ENCODE measurements at regions not wholly inside any gene's neighbourhood (a gene's known extent, or its start where the extent isn't known, plus 50 kb on each side); places are given as distances from the start of the nearest gene placed in this dataset.
"Not testable (repeated sequence)": the region's sequence is repeated elsewhere in the genome, so short reads cannot be mapped to it uniquely, and the experiment has no call there.

DNA sequence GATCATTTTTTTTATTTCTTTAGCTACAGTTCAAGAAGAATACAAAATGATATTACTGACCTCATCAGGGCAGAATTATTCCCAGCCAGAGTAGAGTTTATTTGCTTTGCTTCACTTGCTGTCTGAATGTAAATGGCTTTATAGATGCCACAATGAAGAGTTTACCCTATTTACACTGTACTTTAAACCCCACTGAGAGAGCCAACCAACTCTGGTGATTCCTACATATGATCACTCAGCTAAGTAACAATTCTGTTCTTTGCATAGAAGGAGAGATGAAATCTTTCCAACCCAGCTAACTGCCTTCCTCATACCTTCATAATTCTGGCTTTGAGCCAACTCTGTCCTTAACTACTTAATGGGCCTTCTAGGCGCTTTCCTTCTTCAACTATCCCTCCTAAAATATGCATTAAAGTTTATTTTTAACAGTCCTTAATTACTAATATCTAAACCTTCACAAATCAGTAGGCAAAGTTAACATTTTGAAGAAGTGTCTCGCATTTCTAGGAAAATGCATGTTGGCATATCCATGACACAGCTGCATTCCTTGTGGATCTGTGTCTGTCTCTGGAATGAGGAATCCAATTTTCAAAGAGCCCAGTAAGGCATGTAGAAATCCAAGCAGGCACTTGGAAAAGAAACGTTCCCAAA lies 284.8 kb upstream of the GRAMD2B start:
- intact Hi-C loops (cut with DNase I), result no loop called here
- DNase-seq, result no peak

DNA sequence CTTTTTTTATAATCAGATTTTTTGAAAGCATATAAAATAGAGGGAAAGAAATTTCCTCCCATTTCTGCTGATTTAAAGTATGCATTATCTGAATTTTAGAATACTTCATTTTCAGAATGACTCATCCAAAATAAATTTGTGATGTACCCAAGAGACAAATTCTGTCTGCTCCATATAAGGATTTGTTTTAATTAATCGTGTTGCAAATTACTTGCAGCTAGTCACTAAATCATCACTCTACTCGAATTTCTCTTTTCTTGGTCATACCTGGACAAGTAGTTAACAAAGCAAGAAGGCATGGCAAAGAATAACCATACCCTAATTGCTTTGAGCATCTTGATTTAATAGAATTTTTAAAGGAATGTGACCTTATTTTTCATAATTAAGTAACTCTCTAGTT lies 284.1 kb upstream of the GRAMD2B start:
- DNase-seq, result no peak
- intact Hi-C loops (cut with DNase I), result no loop called here

DNA sequence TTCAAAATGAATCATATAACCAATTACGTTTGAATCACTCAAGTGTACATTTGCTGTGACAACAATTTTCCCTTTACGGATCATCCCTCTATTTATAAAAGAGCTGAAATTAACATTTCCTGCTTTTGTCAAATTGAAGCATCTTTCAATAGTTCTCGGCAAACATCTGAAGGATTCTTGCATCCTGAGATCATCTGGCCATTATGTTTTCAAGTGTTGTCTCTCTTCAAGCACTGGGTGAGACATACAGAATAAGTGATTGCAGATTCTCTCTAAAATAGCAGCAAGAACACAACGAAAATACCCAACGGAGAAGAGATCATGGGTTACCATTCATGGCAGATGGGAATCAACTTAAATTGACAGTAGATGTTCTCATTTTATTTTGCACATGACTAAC lies 283.4 kb upstream of the GRAMD2B start:
- intact Hi-C loops (cut with DNase I), result no loop called here
- DNase-seq, result no peak

DNA sequence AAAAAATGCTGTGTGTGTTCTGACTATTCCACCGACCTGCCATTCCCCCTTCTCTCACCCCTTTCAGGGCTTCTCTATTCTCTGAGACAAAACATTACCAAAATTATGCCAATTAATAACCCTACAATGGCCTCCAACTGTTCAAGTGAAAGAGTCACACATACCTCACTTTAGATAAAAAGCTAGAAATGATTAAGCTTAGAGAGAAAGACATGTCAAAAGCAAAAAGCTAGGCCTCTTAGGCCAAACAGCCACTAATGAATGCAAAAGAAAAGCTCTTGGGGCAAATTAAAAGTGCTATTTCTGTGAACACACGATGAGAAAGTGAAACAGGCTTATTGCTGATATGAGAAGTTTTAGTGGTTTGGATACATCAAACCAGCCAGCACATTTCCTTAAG lies 279.6 kb upstream of the GRAMD2B start:
- no peak for DNase-seq
- intact Hi-C loops (cut with DNase I), result no loop called here

DNA sequence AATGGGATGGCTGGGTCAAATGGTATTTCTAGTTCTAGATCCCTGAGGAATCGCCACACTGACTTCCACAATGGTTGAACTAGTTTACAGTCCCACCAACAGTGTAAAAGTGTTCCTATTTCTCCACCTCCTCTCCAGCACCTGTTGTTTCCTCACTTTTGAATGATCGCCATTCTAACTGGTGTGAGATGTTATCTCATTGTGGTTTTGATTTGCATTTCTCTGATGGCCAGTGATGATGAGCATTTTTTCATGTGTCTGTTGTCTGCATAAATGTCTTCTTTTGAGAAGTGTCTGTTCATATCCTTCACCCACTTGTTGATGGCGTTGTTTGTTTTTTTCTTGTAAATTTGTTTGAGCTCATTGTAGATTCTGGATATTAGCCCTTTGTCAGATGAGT lies 272.9 kb upstream of the GRAMD2B start:
- DNase-seq; intact Hi-C loops (cut with DNase I): not testable (repeated sequence)

DNA sequence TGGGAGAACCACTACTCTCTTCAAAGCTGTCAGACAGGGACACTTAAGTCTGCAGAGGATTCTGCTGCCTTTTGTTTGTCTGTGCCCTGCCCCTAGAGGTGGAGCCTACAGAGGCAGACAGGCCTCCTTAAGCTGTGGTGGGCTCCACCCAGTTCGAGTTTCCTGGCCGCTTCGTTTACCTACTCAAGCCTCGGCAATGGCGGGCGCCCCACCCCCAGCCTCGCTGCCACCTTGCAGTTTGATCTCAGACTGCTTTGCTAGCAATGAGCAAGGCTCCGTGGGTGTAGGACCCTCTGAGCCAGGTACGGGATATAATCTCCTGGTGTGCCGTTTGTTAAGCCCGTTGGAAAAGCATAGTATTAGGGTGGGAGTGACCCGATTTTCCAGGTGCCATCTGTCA lies 267.9 kb upstream of the GRAMD2B start:
- intact Hi-C loops (cut with DNase I), result not testable (repeated sequence)

DNA sequence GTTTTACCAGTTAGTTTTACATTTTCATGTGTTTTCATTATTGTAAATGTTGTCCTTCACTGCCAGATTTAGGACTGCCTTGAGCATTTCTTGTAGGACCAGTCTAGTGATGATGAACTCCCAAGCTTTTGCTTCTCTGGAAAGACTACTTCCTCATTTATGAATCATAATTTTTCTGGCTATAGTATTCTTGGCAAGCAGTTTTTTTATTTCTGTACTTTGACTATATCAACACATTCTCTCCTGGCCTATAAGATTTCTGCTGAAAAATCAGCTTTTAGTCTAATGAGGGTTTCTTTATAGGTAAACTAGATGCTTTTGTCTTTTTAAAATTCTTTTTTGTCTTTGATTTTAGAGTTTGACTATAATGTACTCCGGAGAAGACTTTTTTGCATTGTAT lies 256.8 kb upstream of the GRAMD2B start:
- intact Hi-C loops (cut with DNase I), result no loop called here
- no peak for DNase-seq

More for the DNA sequence above, 267.9 kb upstream of the GRAMD2B start:
- peak in 1 of 10 donors; percentile 61 for DNase-seq

DNA sequence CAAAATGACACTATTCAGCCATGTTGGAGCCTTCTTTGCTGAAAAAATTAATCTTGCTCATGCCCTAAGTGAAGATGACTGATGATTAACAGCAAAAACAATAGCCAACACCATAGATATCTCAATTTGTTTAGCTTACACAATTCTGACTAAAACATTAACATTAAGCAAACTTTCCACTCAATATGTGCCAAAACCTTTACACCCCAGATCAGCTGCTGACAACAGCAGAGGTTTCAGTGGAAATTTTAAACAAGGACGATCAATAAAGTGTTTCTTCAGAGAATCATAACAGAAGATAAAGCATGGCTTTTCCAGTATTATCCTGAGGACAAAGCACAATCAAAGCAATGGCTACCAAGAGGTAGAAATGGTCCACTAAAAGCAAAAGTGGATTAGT lies 254.4 kb upstream of the GRAMD2B start:
- no peak for DNase-seq
- intact Hi-C loops (cut with DNase I), result no loop called here

DNA sequence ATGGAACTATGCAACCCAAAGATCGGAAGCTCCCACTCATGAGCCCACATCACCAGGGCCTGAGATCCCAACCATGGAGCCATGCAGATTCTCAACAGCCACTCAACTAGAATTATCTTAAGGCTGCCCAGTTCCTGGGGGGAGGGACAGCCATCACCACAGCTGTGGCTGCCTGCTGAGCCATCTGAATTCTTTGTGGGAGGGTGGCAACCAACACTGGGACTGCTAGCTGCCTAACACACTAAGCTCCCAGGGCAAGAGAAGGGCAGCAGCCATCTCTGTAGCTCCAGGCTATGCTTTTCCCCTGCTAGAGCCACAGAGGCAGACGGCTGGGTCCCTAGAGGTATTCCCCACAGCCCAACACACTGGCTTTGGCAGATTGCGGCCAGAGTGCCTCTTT lies 251.3 kb upstream of the GRAMD2B start:
- intact Hi-C loops (cut with DNase I), result no loop called here
- DNase-seq, result no peak

DNA sequence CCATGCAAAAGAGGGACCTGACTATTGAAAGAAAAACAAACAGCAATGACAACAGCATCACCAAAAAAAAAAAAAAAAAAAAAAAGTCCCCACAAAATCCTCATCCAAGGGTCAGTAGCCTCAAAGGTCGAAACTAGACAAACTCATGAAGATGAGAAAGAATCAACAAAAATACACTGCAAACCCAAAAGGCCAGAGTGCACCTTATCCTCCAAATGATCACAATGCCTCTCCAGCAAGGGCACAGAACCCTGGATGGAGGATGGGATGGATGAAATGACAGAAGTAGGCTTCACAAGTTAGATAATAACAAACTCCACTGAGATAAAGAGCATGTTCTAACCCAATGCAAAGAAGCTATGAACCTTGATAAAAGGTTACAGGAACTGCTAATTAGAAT lies 250.4 kb upstream of the GRAMD2B start:
- intact Hi-C loops (cut with DNase I), result no loop called here
- no peak for DNase-seq

DNA sequence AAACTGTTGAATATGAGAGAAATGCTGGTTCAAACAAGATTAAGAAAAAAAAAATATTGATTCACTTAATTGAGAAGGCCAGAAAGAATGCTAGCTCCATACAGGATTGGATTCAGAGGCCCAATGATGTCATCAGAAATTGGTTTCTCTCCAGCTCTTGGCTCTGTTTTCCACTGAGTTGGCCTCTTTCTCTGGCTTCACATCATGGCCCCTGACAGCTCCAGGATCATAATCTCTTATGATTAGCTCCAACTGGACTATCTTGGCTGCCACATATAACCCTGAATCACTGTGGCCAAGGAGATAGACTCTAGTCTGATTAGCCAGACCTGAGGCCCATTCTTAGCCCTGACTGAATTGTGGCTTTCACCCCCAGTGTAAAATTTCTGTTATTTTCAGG lies 244.7 kb upstream of the GRAMD2B start:
- intact Hi-C loops (cut with DNase I), result no loop called here
- DNase-seq, result no peak

DNA sequence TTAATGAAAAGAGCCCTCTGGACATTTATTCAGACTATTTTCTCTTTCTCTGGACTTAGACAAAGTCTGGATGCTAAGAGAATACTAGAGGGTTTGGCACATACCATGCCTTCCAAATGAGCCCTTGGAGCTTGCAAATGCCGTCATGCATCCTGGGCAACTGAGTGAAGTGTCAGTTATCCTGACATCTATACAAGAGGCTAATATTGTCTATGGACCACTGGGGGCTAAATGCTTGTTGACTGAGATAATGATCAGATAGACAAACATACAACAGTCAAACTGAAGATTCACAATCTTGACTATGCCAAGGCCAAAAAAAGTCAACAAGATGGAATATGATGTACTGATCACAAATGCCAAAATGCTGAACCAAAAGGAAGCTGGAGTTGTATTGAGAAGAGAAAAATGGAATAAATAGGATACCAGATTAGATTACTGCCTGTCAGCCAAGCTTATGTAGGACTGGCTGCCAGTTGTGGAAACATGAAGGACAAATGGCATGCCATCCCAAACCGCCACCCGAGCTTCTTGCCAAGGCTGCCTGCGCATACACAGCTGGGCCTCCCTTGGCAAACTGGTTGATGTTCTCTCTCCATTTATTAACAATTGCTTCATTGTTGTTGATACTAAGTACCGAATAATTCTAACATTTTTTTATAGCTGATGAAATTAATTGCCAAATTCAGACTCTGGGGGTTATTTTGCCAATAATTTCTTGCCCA lies 240.1 kb upstream of the GRAMD2B start:
- peak; percentile 39 to 96 (median 70) for DNase-seq
- intact Hi-C loops (cut with DNase I), result no loop called here

DNA sequence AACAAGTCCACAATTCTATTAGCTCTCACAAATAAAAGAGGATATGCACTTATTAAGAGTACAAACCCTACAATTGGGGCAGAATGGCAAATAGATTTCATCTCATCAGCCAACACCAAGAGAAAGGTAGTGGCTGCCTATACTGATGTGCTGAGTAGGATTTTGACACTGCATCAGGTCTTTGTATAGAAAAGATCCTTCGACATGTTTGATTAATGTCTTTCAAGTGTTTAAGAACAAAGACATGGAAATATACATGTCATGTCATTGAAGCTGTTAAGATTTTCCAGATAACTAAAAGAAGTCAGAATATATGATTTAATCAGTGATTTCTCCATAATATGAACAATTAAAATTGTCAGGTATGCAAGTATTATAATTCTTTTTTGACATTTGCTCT lies 238.7 kb upstream of the GRAMD2B start:
- DNase-seq, result no peak
- intact Hi-C loops (cut with DNase I), result no loop called here

DNA sequence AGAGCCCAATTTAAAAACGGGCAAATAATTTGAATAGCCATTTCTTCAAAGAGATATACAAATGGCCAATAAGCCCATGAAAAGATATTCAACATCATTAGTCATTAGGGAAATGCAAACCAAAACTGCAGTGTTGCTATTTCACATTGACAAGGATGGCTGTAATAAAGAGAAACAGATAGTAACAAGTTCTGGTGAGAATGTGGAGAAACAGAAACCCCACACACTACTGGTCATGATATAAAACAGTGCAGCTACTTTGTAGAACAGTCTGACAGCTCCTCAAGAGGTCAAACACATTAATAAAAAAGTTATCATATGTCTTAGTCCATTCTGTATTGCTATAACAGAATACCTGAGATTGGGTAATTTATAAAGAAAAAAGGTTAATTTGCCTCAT lies 237.0 kb upstream of the GRAMD2B start:
- no peak for DNase-seq
- intact Hi-C loops (cut with DNase I), result no loop called here

DNA sequence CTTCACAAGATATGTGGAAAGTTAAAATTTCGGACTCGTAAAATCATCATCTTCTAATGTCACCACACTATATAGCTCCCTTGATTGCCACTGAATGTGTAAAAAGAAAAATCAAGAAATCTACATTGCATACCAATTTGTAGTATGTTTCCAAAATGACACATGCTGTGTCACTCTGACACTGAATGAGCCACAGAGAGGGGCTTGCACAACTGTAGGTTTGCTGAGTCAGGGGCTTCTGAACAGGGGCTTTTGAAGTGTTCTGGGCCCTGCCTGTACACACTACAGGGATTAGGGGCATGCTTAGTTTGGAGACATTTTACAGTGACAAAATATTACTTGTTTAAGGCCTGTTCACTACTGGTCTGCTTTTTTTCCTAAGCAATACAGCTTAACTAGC lies 234.4 kb upstream of the GRAMD2B start:
- DNase-seq, result no peak
- intact Hi-C loops (cut with DNase I), result no loop called here

DNA sequence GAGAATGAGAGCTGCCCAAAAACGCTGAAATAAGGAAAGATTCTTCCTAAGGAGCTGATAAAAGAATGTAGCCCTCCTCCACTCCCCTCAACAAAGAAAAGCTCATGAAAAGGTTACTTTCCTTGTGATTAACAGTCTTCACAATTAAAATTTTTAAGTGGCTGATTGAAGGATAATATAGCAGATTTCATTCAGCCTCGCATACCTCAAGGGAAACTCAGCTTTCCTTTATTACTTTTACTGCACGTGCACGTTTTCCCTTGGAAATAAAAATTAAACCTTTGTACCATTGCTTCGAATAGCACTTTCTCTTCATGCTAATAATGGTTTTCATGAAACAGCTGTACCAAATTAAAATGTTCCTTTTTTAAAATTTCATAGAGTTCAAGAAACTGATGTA lies 234.0 kb upstream of the GRAMD2B start:
- intact Hi-C loops (cut with DNase I), result no loop called here
- no peak for DNase-seq

DNA sequence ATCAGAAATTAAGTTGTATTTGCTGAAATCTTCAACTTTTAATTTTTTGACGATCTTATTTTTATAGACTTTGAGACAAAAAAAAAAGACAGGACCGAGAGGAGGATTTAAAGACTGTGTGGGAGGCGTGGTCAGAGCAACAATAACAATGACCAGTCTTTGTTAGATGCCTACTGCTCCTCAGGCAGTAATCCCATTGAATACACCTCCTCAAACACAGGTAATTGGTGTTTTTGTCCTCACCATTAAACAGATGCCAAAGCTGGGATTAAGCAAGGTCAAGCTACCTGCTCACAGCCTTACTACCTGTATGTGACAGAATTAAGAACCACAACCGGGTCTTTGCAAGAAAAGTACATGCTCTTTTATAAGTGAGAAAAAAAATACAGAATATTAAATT lies 233.3 kb upstream of the GRAMD2B start:
- intact Hi-C loops (cut with DNase I), result no loop called here
- DNase-seq, result no peak

DNA sequence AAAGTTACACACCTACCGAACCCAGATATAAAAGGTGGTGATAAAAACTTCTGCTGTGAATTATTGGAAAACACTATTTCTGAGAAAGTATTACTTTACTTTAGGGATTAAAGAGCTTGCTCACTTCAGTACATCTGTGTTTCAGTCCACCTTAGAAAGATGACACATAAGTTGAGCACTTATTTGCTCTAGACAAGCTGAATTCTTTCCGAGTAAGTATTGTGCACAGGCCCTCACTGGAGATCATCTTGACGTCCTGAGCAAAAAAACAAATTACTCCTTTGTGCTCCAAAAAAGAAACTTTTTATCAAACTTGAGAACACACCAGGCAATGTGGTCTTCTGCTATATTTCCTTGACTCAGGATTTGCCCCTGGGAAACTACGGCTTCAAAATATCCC lies 231.0 kb upstream of the GRAMD2B start:
- intact Hi-C loops (cut with DNase I), result no loop called here
- DNase-seq, result no peak

DNA sequence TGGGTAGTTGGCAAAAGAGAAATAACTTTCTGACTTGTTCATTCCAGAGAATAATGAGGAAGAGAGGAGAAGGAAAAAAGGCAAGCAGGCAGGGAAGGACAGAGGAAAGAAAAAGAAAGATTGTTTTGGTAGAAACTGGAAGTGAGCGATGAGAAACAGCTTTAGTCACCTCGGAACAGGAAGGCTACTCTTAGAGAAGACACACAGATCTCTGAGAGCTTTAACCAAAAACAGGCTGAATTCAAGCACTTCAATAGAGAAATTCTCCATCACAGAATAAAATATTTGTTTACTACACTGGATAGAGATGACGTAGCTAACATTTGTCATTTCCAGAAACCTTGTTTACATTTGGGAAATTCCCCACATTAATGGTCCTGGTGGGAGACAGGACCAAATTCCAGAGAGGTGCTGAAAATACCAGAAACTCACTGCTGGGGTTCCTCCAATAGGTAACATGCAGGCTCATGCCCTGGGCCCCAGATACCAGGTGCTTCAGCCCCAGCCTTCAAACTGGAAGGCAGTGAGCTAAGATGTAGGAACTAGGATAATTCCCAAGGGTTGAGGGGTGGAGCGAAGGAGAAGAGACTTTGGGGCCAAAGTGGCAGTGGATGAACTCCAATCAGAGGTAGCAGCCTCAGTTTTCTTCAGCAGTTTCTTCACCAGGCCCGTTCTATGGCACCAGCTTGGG lies 227.7 kb upstream of the GRAMD2B start:
- no peak for DNase-seq
- intact Hi-C loops (cut with DNase I), result no loop called here

DNA sequence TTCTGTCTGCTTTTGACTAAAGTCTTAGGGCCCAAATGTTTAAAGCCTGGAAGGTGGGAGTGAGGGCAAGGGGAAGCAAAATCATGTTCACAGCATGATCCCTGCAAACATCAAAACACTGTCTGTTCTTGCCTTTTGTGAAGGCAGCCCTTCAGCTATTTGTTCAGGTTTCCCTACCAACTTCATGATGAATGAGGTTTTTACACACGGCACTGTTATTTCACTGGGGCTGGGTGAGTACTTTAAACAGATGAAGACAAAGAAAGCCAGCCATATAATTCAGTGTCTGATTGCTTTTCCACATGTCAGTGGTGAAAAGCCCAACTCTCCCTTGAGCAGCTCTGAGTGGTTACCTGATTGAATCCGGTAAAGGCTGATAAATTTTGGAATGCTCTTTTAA lies 224.7 kb upstream of the GRAMD2B start:
- no peak for DNase-seq
- intact Hi-C loops (cut with DNase I), result no loop called here

DNA sequence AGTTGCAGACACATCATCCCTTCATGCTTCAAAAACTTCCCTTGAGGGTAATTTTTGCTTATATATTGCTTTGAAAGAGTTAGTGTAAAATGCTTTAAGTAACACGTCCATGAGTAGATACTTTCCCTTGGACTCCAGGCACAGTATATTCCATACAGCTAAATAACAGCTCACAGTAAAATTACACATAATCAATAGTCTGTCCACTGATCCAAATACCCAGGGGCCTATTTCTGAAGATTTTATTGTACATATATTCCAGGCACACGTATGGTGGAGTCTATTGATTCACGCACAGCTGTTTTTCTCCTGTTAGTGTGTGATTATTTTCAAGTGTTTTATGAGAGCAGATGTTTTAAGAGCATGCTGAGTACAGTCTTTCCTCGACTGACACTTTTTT lies 223.7 kb upstream of the GRAMD2B start:
- no peak for DNase-seq
- intact Hi-C loops (cut with DNase I), result no loop called here

DNA sequence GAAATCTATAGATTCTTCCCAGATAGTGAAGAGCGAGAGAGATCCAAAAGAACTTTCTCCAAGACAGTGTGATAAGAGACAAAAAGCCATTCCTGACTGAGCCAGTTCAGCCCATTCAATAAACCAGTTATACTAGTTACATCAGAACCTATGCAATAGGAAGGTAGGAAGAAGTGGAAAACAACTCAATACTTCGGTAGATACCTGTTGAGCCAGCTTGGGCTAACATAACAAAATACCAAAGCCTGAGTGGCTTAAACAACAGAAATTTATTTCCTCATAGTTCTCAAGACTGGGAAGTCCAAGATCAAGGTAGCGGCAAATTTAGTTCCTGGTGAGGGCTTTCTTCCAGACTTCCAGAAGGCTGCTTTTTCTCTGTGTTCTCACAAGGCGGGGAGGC lies 214.5 kb upstream of the GRAMD2B start:
- intact Hi-C loops (cut with DNase I), result no loop called here

More for the DNA sequence above, 214.5 kb upstream of the GRAMD2B start:
- no peak for DNase-seq

All from posterior cingulate gyrus (tissue), 11 donors.